ENCODE measurements at regions not wholly inside any gene's neighbourhood (a gene's known extent, or its start where the extent isn't known, plus 50 kb on each side); places are given as distances from the start of the nearest gene placed in this dataset.

DNA sequence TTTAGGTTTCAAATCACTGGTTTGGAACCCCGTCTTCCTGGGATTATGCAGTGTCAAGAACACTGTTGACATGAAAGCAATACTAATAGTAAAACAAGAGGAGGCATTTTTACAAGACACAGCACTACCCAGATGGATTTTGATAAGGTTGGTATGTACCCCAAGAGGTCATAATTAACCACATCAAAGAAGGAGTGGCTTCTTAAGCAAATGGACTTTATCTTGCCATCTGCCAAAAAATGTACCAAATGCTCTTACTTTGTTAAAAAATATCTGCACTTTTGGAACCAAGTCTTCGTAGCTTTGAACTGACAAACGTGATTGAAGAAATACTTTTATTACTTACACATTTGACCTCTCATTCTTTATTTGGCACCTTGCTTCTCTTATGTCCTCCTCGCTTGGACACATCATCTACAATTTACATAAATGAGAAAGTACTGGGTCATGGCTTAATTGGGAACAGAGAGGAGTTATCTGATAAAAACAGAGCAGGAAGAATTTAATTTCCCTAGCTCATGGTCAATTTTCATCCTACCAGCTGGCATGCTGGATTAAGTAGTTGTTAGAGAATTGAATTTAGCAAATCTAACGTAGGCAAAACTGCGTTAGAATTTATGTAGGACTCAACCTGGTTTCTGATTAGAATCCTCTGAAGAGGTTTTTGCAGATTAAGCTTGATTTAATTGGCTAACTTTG lies 54.5 kb upstream of the PRICKLE1 start:
- no peaks in the 10 kb centered on the region for H4K20me1 ChIP-seq (ENCODE audit: control insufficient read depth, extremely low read depth, insufficient read depth, low read length)
- no peak for DNase-seq (ENCODE audit: low read depth, low spot score)
- H3K27me3 ChIP-seq (ENCODE audit: control insufficient read depth, extremely low read depth, insufficient read depth, low read length), result no peaks in the 10 kb centered on the region
- FAIRE-seq, result no peak
- H3K9me1 ChIP-seq (ENCODE audit: control insufficient read depth, extremely low read depth, insufficient read depth, low read length), result no peaks in the 10 kb centered on the region
- no peak overlapping the region for H3K27ac ChIP-seq (ENCODE audit: control insufficient read depth, insufficient read depth, low read length)
- dilution Hi-C loops (cut with MboI; ENCODE audit: extremely low pct_ligation_motif_present, low sequenced_read_pairs), result no loop called here
- H3K4me1 ChIP-seq (ENCODE audit: control insufficient read depth, extremely low read depth, insufficient read depth, low read length), result no peaks in the 10 kb centered on the region
- H3K4me3 ChIP-seq (ENCODE audit: control insufficient read depth in 2 of 3, extremely low read depth in 1 of 3, insufficient read depth in 2 of 3, low read depth in 1 of 3, low read length in 3 of 3), result no peak overlapping the region
- H3K36me3 ChIP-seq (ENCODE audit: control insufficient read depth in 2 of 2, extremely low read depth in 1 of 2, insufficient read depth in 2 of 2, low read length in 2 of 2), result no peaks in the 10 kb centered on the region
- TF ChIP-seq CTCF (optimal IDR thresholded peaks at IDR 0.05 in 1 of 3, IDR thresholded peaks at IDR 0.05 in 1 of 3, conservative IDR thresholded peaks at IDR 0.05 in 1 of 3; ENCODE audit: extremely low read depth in 1 of 3, insufficient read depth in 2 of 3, low read length in 3 of 3) (no peak), EZH2 (IDR thresholded peaks at IDR 0.05; ENCODE audit: low read length) (no peak)
- H3K9ac ChIP-seq (ENCODE audit: control insufficient read depth, extremely low read depth, insufficient read depth, low read length), result no peak overlapping the region
- no peak overlapping the region for H2AFZ ChIP-seq (ENCODE audit: control insufficient read depth, low read length)
- no peaks in the 10 kb centered on the region for H3K9me3 ChIP-seq (ENCODE audit: control insufficient read depth, low read depth, low read length)
- no peaks in the 10 kb centered on the region for H3K79me2 ChIP-seq (ENCODE audit: control insufficient read depth, insufficient read depth, low read length)
- H3K4me2 ChIP-seq (ENCODE audit: control insufficient read depth, extremely low read depth, insufficient read depth, low read depth, low read length), result no peak overlapping the region

DNA sequence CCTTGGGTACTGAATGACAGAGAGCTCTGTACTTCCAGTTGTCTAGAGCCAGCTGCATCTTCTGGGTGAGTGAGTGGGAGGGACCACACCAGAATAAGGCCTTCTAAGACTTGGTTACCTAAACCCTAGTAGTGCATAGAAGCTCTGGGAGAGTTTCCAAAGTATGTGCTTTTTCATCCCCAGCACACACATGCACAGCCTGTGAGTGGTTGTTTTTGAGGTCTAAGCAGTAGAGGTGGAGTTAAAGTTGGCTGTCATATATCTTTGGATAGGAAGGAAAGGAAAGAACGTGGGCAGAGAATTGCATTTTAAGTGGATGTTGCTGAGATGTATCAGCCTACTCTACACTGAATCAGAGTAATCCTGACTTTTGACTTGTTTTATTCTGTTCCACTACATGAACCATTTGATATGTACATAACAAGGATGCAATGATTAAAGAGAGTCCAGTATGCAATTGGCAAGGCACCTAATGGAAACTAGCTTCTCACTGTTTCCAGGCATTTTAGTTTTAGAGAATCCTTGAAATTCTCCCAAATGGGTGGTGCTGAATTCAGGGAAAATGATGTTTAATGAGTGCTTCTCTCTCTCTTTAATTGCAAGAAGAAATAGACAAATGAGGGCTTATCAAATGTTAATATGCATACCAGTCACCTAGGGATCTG lies 51.8 kb upstream of the PRICKLE1 start:
- Histone ChIP-seq H3K4me3 (ENCODE audit: control insufficient read depth in 2 of 3, extremely low read depth in 1 of 3, insufficient read depth in 2 of 3, low read depth in 1 of 3, low read length in 3 of 3) (no peak overlapping the region), H3K27ac (ENCODE audit: control insufficient read depth, insufficient read depth, low read length) (no peak overlapping the region), H3K9me1 (ENCODE audit: control insufficient read depth, extremely low read depth, insufficient read depth, low read length) (no peaks in the 10 kb centered on the region), H3K36me3 (ENCODE audit: control insufficient read depth in 2 of 2, extremely low read depth in 1 of 2, insufficient read depth in 2 of 2, low read length in 2 of 2) (no peaks in the 10 kb centered on the region), H3K9me3 (ENCODE audit: control insufficient read depth, low read depth, low read length) (no peaks in the 10 kb centered on the region), H3K4me1 (ENCODE audit: control insufficient read depth, extremely low read depth, insufficient read depth, low read length) (no peaks in the 10 kb centered on the region), H3K4me2 (ENCODE audit: control insufficient read depth, extremely low read depth, insufficient read depth, low read depth, low read length) (no peak overlapping the region), H3K79me2 (ENCODE audit: control insufficient read depth, insufficient read depth, low read length) (no peaks in the 10 kb centered on the region), H4K20me1 (ENCODE audit: control insufficient read depth, extremely low read depth, insufficient read depth, low read length) (no peaks in the 10 kb centered on the region), H3K27me3 (ENCODE audit: control insufficient read depth, extremely low read depth, insufficient read depth, low read length) (no peaks in the 10 kb centered on the region), H2AFZ (ENCODE audit: control insufficient read depth, low read length) (no peak overlapping the region), H3K9ac (ENCODE audit: control insufficient read depth, extremely low read depth, insufficient read depth, low read length) (no peak overlapping the region)
- no peak for FAIRE-seq
- dilution Hi-C loops (cut with MboI; ENCODE audit: extremely low pct_ligation_motif_present, low sequenced_read_pairs), result no loop called here
- DNase-seq (ENCODE audit: low read depth, low spot score), result no peak
- TF ChIP-seq CTCF (optimal IDR thresholded peaks at IDR 0.05 in 1 of 3, IDR thresholded peaks at IDR 0.05 in 1 of 3, conservative IDR thresholded peaks at IDR 0.05 in 1 of 3; ENCODE audit: extremely low read depth in 1 of 3, insufficient read depth in 2 of 3, low read length in 3 of 3) (no peak), EZH2 (IDR thresholded peaks at IDR 0.05; ENCODE audit: low read length) (no peak)

All from keratinocyte (primary cell).